ENCODE measurements at regions not wholly inside any gene's neighbourhood (a gene's known extent, or its start where the extent isn't known, plus 50 kb on each side); places are given as distances from the start of the nearest gene placed in this dataset.

DNA sequence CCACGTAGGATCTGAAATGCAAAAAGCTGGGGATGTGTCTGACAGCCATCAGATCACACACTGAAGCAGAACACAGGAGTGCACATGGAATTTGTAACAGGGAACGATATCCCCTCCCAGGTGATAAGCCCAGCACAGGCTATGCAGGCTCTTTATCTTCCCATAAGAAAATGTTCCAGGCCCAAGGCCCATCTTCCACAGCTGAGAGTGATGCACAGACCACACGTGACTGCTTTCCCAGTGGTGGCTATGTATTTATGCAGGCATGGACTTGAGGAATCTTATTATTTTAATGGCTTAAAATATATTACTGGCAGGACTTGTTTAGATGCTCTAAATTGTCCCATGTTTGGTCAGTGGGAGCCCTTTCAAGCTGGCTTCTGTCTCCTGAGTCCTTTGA, 70.5 kb upstream of the AFF3 start:
- TF ChIP-seq EZH2phosphoT487 (IDR thresholded peaks at IDR 0.05; ENCODE audit: insufficient read depth, low read depth) (no peak), EZH2 (IDR thresholded peaks at IDR 0.05; ENCODE audit: insufficient read depth, poor library complexity, severe bottlenecking) (no peak)

Data from GM23248 (cell line).